ENCODE measurements at regions not wholly inside any gene's neighbourhood (a gene's known extent, or its start where the extent isn't known, plus 50 kb on each side); places are given as distances from the start of the nearest gene placed in this dataset.

GRCh38 chr10:62517252-62517651 lies 143.1 kb downstream of the ZNF365 start:
- no peak for TF ChIP-seq CTCF (optimal IDR thresholded peaks at IDR 0.05 in 1 of 3, IDR thresholded peaks at IDR 0.05 in 1 of 3, conservative IDR thresholded peaks at IDR 0.05 in 1 of 3; ENCODE audit: extremely low read depth in 1 of 3, insufficient read depth in 2 of 3, low read length in 3 of 3)
- Histone ChIP-seq H3K9me1 (ENCODE audit: control insufficient read depth, extremely low read depth, insufficient read depth, low read length) (no peaks in the 10 kb centered on the region), H3K9me3 (ENCODE audit: control insufficient read depth, low read depth, low read length) (no peaks in the 10 kb centered on the region), H3K79me2 (ENCODE audit: control insufficient read depth, insufficient read depth, low read length) (no peaks in the 10 kb centered on the region), H3K4me3 (ENCODE audit: control insufficient read depth in 2 of 3, extremely low read depth in 1 of 3, insufficient read depth in 2 of 3, low read depth in 1 of 3, low read length in 3 of 3) (no peak overlapping the region), H3K9ac (ENCODE audit: control insufficient read depth, extremely low read depth, insufficient read depth, low read length) (no peak overlapping the region), H3K36me3 (ENCODE audit: control insufficient read depth in 2 of 2, extremely low read depth in 1 of 2, insufficient read depth in 2 of 2, low read length in 2 of 2) (no peaks in the 10 kb centered on the region), H3K27me3 (ENCODE audit: control insufficient read depth, extremely low read depth, insufficient read depth, low read length) (no peaks in the 10 kb centered on the region), H4K20me1 (ENCODE audit: control insufficient read depth, extremely low read depth, insufficient read depth, low read length) (no peaks in the 10 kb centered on the region), H3K27ac (ENCODE audit: control insufficient read depth, insufficient read depth, low read length) (no peak overlapping the region), H3K4me2 (ENCODE audit: control insufficient read depth, extremely low read depth, insufficient read depth, low read depth, low read length) (no peak overlapping the region), H3K4me1 (ENCODE audit: control insufficient read depth, extremely low read depth, insufficient read depth, low read length) (no peaks in the 10 kb centered on the region), H2AFZ (ENCODE audit: control insufficient read depth, low read length) (no peak overlapping the region)
- dilution Hi-C loops (cut with MboI; ENCODE audit: extremely low pct_ligation_motif_present, low sequenced_read_pairs), result no loop called here
- DNase-seq (ENCODE audit: low read depth, low spot score) (no peak), FAIRE-seq (no peak)

- dilution Hi-C loops (cut with MboI; ENCODE audit: extremely low pct_ligation_motif_present, low sequenced_read_pairs), result no loop called here
- H3K4me3 ChIP-seq (ENCODE audit: control insufficient read depth in 2 of 3, extremely low read depth in 1 of 3, insufficient read depth in 2 of 3, low read depth in 1 of 3, low read length in 3 of 3), result no peak overlapping the region
These were observed 153.1 kb downstream of the ZNF365 start for GRCh38 chr10:62527019-62527827.

More at GRCh38 chr10:62527019-62527827, 153.1 kb downstream of the ZNF365 start:
- H3K4me2 ChIP-seq (ENCODE audit: control insufficient read depth, extremely low read depth, insufficient read depth, low read depth, low read length), result no peak overlapping the region
- no peak overlapping the region for H3K9ac ChIP-seq (ENCODE audit: control insufficient read depth, extremely low read depth, insufficient read depth, low read length)
- H3K27ac ChIP-seq (ENCODE audit: control insufficient read depth, insufficient read depth, low read length), result no peak overlapping the region
- H3K27me3 ChIP-seq (ENCODE audit: control insufficient read depth, extremely low read depth, insufficient read depth, low read length), result no peaks in the 10 kb centered on the region
- H3K36me3 ChIP-seq (ENCODE audit: control insufficient read depth in 2 of 2, extremely low read depth in 1 of 2, insufficient read depth in 2 of 2, low read length in 2 of 2), result no peaks in the 10 kb centered on the region
- no peaks in the 10 kb centered on the region for H3K9me1 ChIP-seq (ENCODE audit: control insufficient read depth, extremely low read depth, insufficient read depth, low read length)
- no peak for FAIRE-seq
- TF ChIP-seq CTCF (optimal IDR thresholded peaks at IDR 0.05 in 1 of 3, IDR thresholded peaks at IDR 0.05 in 1 of 3, conservative IDR thresholded peaks at IDR 0.05 in 1 of 3; ENCODE audit: extremely low read depth in 1 of 3, insufficient read depth in 2 of 3, low read length in 3 of 3), result no peak
- no peak for TF ChIP-seq EZH2 (IDR thresholded peaks at IDR 0.05; ENCODE audit: low read length)
- DNase-seq (ENCODE audit: low read depth, low spot score), result no peak
- H4K20me1 ChIP-seq (ENCODE audit: control insufficient read depth, extremely low read depth, insufficient read depth, low read length), result no peaks in the 10 kb centered on the region
- H3K9me3 ChIP-seq (ENCODE audit: control insufficient read depth, low read depth, low read length), result no peaks in the 10 kb centered on the region
- no peaks in the 10 kb centered on the region for H3K4me1 ChIP-seq (ENCODE audit: control insufficient read depth, extremely low read depth, insufficient read depth, low read length)
- no peaks in the 10 kb centered on the region for H3K79me2 ChIP-seq (ENCODE audit: control insufficient read depth, insufficient read depth, low read length)
- no peak overlapping the region for H2AFZ ChIP-seq (ENCODE audit: control insufficient read depth, low read length)
